ENCODE measurements at regions not wholly inside any gene's neighbourhood (a gene's known extent, or its start where the extent isn't known, plus 50 kb on each side); places are given as distances from the start of the nearest gene placed in this dataset.

- TF ChIP-seq, protein P1, sequence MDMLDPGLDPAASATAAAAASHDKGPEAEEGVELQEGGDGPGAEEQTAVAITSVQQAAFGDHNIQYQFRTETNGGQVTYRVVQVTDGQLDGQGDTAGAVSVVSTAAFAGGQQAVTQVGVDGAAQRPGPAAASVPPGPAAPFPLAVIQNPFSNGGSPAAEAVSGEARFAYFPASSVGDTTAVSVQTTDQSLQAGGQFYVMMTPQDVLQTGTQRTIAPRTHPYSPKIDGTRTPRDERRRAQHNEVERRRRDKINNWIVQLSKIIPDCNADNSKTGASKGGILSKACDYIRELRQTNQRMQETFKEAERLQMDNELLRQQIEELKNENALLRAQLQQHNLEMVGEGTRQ (IDR thresholded peaks at IDR 0.05; ENCODE audit: low read depth, low read length): no peak
- TF ChIP-seq, protein P2, sequence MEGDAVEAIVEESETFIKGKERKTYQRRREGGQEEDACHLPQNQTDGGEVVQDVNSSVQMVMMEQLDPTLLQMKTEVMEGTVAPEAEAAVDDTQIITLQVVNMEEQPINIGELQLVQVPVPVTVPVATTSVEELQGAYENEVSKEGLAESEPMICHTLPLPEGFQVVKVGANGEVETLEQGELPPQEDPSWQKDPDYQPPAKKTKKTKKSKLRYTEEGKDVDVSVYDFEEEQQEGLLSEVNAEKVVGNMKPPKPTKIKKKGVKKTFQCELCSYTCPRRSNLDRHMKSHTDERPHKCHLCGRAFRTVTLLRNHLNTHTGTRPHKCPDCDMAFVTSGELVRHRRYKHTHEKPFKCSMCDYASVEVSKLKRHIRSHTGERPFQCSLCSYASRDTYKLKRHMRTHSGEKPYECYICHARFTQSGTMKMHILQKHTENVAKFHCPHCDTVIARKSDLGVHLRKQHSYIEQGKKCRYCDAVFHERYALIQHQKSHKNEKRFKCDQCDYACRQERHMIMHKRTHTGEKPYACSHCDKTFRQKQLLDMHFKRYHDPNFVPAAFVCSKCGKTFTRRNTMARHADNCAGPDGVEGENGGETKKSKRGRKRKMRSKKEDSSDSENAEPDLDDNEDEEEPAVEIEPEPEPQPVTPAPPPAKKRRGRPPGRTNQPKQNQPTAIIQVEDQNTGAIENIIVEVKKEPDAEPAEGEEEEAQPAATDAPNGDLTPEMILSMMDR (conservative IDR thresholded peaks at IDR 0.05; ENCODE audit: low read depth, low read length): no peak
- TF ChIP-seq POLR2A (IDR thresholded peaks at IDR 0.05; ENCODE audit: low read depth, low read length): no peak
- TF ChIP-seq CHD1 (IDR thresholded peaks at IDR 0.05; ENCODE audit: low read depth, low read length): no peak
- TF ChIP-seq RCOR1 (IDR thresholded peaks at IDR 0.05; ENCODE audit: insufficient replicate concordance, low read length): no peak
- no peak for TF ChIP-seq MAFK (IDR thresholded peaks at IDR 0.05; ENCODE audit: low read depth, low read length)
- TF ChIP-seq CEBPB (IDR thresholded peaks at IDR 0.05; ENCODE audit: low read depth, low read length): no peak
- TF ChIP-seq RAD21 (IDR thresholded peaks at IDR 0.05; ENCODE audit: low read length): no peak
- no peak for TF ChIP-seq MAZ (IDR thresholded peaks at IDR 0.05; ENCODE audit: borderline replicate concordance, low read depth, low read length)
- no peak for TF ChIP-seq NFE2L2 (IDR thresholded peaks at IDR 0.05; ENCODE audit: low read depth, low read length)
Measured at GRCh38 chr14:43983721-43984120, 523.4 kb downstream of the FSCB start.
